PC-9 (cell line): ENCODE measurements at regions not wholly inside any gene's neighbourhood (a gene's known extent, or its start where the extent isn't known, plus 50 kb on each side); places are given as distances from the start of the nearest gene placed in this dataset.

Experiments
- CTCF ChIP-seq: fragments of 200-600 bp; sonication (generic); conservative IDR thresholded peaks from 2 replicates; pipeline ENCODE4 v1.6.1; 2017; ENCODE audit warnings: mixed run types, antibody characterized with exemption, mild to moderate bottlenecking, moderate library complexity
- EZH2 ChIP-seq: fragments of 200-600 bp; sonication (generic); IDR thresholded peaks from 2 replicates; pipeline ENCODE4 v1.8.0; 2017; ENCODE audit warnings: antibody characterized with exemption, low read depth

- no peak for TF ChIP-seq EZH2
- TF ChIP-seq CTCF: no peak
Observed at GRCh38 chr9:18330401-18331309, 143.3 kb upstream of the ADAMTSL1 start.
